ENCODE measurements at regions not wholly inside any gene's neighbourhood (a gene's known extent, or its start where the extent isn't known, plus 50 kb on each side); places are given as distances from the start of the nearest gene placed in this dataset.

DNA sequence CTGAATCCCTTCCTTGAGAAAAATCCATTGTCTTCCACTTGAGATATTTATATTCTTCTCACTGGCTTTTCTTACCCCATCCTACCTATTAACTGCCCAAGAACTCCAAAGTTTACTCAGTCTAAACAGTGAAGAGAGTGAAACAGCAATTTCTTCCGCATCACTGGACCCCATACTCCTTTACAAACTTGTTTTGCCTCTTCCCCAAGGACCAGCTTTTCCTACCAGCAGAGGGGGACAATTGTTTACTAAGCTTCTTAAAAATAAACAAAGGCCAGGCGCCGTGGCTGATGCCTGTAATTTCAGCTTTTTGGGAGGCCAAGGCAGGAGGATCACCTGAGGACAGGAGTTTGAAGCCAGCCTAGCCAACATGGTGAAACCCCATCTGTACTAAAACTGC, 52.0 kb downstream of the LRATD1 start:
- no peak for DNase-seq

DNA sequence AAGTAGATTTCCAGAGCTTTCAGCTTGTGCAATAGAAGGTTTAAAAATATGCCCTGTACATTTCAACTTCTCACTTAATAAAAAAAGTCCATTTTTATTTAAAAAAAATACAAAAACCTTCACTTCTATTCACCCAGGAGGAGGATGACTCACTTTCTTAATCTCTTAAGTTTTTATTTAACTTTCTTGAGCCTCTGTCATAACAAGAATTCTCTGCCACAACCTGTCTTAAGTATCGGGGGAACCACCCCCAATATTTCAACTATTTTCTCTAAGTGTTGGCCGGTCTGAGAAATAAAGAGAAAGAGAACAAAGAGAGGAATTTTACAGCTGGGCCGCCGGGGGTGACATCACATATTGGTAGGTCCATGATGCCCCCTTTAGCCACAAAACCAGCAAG, 58.4 kb downstream of the LRATD1 start:
- DNase-seq = no peak

DNA sequence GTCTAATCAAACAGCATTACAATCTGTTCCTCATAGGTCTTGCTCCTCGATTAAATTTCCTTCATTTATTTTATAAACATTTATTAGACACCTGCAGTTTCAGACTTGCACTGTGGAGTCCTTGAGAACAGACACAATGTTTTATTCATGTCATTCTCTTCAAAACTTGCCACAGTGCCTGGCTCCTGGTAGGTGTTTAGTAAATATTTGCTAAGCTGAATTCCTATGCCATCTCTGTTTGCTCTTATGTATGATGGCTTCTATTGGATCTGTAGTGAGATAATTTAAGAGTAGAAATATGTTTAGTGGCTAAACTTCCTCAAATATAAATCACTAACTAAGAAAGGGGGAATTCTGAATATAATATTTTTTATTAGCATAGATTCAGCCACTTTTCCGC, 61.4 kb downstream of the LRATD1 start:
- no peak for DNase-seq

- no peak for DNase-seq
These were observed 68.2 kb downstream of the LRATD1 start for GRCh38 chr2:14700753-14701152.

DNA sequence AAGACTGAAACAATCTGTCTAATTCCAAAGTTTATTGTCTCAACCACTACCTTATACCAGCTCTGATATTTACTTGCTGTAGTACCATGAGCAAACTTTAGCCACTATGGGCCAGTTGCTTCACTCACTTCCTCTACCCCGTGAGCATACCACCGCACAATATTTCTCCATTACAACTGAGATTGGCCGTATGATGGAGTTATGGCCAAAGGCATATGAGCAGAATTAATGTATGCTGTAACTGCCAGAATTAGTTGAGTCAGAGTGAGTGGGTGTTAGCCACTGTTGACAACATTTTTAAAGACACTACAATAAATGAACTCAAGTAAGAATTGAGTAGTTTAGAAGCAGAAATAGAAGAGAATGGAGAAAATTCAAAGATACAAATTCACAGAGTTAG, 69.7 kb downstream of the LRATD1 start:
- DNase-seq = no peak

- no peak for DNase-seq
These were observed 73.7 kb downstream of the LRATD1 start for GRCh38 chr2:14706201-14706600.

DNA sequence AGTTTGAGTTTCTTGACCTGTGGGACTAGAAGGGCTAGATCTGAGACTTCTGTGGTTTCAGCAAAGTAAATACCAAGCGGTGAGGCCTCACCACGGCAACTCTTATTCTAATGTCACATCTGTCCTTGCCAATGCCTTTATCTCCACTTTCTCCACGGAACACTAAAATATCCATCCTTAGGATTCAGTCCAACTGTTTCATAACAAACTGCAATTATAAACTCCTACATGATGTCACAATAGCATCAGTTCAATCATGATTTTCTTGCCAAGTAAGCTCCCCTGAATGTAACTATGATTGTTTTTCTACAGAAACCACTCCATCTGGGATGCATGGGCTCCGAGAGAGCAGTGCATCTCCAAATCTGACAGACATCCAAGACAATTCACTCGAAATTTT, 79.6 kb downstream of the LRATD1 start:
- DNase-seq = no peak

DNA sequence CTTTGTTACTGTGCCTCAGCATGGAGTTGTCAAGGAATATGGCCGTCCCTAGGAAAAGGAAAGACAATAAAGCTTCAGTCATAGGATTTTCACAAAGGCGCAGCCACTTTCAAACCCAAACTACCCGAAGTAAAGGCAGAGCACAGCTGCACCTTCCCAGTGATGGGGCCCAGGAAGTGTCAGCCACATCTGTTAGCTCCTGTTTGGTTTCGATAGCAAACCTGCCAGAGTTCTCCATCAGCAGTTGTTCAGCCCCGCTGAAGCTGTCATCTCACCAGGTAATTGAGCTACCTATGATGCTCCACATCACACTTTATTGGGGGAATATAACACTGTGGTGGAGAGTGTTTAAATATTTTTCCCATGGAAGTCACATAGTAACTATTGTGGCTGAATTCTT, 80.7 kb downstream of the LRATD1 start:
- DNase-seq = no peak

DNA sequence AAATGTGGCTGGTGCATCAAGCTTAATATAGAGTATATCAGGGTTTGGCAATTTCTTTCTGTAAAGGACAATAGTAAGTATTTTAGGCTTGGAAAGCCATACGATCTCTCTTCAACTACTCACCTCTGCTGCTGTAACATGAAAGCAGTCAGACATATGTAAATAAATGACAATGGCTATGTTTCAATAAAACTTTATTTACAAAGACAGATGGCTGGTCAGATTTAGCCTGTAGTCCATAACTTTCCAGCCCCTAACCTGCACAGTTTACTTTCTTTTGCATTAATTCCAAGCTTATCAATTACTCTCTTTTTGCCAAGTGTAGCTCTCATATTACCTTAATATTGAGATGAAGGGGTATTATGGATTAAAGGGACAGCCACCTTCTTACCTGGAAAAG, 83.1 kb downstream of the LRATD1 start:
- DNase-seq = no peak

DNA sequence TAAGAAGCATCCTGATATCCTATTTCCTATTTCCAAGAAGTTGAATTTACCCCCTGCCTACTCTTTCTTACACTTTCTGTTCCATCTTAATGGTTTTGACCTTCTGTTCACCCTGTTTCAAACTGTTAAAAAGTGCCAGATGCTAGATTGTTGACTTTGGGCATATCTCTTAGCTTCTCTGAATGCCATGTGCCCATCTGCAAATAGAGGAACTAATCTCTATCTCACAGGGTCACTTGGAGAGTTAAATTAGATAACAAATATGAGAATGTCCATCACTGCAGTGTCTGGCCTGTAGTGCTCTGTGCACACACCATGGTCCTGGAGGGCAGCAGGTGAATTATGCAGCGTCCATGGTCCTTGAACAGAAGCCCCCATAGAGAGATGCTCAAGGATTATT, 83.8 kb downstream of the LRATD1 start:
- no peak for DNase-seq

DNA sequence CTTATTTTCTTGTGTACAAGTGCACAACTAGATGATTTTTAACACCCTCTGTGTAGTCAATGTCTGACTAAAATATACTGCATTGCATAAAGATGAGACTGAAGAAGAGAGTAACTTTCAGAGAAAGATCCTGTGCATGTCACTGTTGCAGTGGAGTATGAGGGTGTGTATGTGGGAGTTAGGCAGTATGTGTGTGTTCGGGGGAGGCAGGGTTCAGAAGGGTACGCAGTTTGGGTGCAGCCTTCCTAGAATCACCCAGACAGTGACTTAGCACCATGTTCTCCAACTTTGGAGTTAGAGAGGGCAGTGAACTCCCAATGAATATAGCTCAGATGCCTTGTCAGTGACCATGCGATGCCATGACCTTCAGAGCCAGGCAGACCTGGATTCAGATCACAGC, 84.6 kb downstream of the LRATD1 start:
- no peak for DNase-seq

GRCh38 chr2:14720319-14720718, 87.8 kb downstream of the LRATD1 start:
- no peak for DNase-seq

GRCh38 chr2:14720739-14721138, 88.2 kb downstream of the LRATD1 start:
- DNase-seq = no peak

- no peak for DNase-seq
These were observed 90.5 kb downstream of the LRATD1 start for GRCh38 chr2:14722904-14723570.

DNA sequence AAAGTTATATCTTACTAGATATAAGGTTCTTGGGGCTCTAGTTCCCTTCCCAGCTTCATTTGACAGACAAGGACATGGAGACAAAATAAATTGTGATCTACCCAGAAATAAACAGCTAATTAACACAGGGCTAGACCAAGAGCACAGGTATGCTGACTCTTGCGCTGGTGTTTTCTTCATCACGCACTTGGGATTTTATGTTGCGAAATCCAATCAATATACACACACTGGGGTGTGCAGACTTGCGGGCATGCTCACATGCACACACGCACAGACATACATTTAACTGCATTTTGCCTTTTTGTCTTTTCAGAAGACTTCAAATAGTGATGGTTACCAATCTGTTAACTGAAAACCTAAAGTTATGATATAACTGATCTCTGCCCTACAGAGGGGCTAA, 91.2 kb downstream of the LRATD1 start:
- no peak for DNase-seq

DNA sequence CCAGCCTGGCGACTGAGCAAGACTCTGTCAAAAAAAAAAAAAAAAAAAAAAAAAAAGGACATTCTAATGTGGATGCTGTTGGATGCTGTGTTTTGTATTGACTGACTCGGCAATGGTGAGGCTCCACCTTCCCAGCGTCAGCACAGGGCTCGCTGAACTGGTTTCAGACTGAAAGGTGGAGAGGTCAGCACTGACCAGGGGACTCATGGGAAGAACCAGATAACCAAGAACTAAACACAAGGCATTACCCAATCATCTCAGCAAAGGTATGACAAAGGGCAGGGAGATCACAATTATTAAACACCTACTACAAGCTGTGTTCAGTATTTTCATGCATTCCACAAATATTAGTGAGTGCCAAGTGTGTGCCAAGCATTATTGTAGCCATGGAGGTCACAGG, 103.2 kb downstream of the LRATD1 start:
- no peak for DNase-seq

DNA sequence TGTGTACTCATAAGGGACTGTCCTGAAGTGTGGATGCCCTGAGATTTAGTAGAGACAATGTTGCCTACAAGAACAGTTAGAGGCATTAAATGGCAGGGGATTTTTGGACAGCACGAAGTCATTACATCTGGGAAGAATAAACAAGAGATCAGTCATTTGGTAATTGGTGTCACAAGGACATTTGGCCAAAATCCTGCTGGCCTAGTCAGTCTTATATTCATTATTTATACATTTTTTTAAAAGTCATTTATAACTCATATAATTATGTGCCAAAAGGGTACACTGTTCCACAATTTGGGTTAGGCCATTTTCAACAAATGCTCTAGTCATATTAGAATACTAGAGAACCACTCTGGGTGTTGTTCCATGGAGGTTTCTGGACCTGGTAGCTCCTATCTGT, 104.7 kb downstream of the LRATD1 start:
- DNase-seq = no peak

DNA sequence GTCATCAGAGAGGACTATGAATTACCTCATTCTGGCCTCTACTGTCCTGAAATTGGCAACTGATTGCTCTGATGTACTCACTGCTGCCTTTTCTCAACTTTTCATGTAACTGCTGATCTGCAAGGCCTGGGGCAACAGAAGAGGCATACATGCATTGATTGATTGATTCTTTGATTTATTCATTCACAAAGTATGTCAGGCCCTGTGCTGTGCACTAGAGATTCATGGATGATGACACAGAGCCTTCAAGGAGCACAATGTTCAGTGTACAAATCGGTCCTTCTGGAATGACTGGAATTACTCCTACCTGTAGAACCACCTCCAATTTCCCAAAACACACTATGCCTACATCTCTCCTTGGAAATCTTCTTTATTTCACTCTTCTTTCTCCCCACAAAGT, 111.3 kb downstream of the LRATD1 start:
- DNase-seq = no peak

DNA sequence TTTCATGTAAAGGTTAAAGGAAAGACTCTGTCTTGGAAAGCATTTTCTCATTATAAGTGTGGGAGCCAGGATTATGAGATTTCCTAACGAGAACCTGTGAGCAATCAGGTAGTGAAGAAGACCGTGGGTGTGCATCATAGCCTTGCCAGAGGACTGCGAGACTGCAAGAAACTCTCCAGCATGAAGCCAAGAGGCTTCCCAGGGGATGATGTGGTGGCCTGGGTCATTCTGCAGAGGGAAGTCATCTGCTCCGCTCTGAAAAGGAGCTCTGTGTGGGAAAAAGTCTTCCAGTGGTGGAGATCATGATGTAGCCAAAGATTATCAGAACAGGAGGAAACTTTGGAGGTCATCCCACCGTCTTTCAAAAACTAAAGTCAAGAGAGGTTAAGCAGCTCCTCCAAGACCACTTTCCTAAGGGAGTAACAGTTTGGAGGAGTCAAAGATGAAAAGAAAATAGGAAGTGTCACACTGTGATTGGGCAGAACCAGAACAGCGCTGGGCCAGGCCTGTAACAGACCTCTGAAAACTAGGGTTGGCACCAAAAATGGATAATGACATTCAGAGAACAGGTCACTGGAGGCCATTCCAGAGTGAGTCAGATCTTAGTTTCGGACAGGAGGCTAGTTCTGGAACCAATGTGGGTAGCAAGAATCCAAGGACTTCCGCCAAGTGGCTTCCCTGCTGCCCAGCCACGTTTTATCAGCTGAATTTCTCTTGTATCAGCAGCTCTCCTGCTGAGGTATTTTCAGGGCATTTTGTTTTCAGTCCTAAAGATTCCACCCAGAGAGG, 113.0 kb downstream of the LRATD1 start:
- DNase-seq = no peak

- DNase-seq = no peak
These were observed 113.6 kb downstream of the LRATD1 start for GRCh38 chr2:14746133-14746532.

- no peak for DNase-seq
These were observed 114.9 kb downstream of the LRATD1 start for GRCh38 chr2:14747447-14747846.

DNA sequence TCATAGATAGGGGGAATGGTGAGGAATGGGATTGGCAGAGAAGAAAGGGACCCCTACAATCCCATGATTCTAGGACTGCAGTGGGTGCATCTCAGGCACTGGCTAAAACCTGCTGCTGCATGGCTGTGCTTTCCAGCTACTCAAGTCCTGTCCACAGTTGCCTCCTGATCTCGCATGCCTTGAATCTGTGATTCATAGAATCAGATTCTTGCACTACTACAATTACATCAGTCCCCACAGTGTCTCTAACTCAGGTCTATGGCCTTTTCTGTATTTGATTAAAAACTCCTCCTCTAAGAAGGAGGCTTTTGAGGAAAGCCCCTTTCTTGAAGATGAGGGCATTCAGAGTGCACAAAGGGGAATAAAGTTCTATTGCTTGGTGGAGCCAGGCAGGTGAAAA, 117.4 kb downstream of the LRATD1 start:
- no peak for DNase-seq

- no peak for DNase-seq
These were observed 117.9 kb downstream of the LRATD1 start for GRCh38 chr2:14750433-14750832.

GRCh38 chr2:14751581-14751980, 119.1 kb downstream of the LRATD1 start:
- DNase-seq = no peak

GRCh38 chr2:14752295-14752694, 119.8 kb downstream of the LRATD1 start:
- DNase-seq = no peak

Data from NCI-H1092 treated with DMSO at 0.1 percent for 48 hours (cell line).